ENCODE measurements at regions not wholly inside any gene's neighbourhood (a gene's known extent, or its start where the extent isn't known, plus 50 kb on each side); places are given as distances from the start of the nearest gene placed in this dataset.

DNA sequence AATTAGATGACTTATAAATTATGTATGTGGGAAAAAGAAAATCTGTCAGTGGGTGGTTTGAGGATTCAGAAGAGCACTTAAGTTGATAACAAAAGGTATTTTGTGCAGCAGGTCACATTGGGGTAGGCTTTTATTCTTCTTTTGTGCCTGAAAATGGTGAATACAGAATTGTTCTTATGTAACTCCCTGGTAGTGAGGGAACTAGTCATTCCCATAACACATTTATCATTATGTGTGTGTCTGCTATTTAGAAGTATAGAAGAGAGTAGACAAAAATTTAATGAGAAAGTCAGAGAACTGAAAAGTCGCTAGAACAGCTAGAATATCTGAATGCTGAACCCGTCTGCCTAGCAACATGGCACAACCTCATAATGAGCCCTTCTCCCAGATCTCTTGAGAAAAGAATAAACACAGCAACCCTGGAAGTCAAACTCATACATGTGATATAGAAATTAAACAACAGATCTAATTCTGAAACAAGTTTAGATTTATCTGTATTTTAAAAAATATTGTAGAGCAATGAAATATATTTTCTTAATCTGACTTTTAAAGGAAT, 111.8 kb upstream of the EDNRB start:
- TF ChIP-seq, protein P1, sequence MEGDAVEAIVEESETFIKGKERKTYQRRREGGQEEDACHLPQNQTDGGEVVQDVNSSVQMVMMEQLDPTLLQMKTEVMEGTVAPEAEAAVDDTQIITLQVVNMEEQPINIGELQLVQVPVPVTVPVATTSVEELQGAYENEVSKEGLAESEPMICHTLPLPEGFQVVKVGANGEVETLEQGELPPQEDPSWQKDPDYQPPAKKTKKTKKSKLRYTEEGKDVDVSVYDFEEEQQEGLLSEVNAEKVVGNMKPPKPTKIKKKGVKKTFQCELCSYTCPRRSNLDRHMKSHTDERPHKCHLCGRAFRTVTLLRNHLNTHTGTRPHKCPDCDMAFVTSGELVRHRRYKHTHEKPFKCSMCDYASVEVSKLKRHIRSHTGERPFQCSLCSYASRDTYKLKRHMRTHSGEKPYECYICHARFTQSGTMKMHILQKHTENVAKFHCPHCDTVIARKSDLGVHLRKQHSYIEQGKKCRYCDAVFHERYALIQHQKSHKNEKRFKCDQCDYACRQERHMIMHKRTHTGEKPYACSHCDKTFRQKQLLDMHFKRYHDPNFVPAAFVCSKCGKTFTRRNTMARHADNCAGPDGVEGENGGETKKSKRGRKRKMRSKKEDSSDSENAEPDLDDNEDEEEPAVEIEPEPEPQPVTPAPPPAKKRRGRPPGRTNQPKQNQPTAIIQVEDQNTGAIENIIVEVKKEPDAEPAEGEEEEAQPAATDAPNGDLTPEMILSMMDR (IDR thresholded peaks at IDR 0.05; ENCODE audit: unreplicated experiment), result no peak
- H3K4me1 Mint-ChIP-seq (ENCODE audit: insufficient read depth, unreplicated experiment), result no peaks in the 10 kb centered on the region
- no peaks in the 10 kb centered on the region for H3K36me3 Mint-ChIP-seq (ENCODE audit: insufficient read depth, unreplicated experiment)
- no peak overlapping the region for H3K4me3 Mint-ChIP-seq (ENCODE audit: unreplicated experiment)
- no peak overlapping the region for H3K27ac Mint-ChIP-seq (ENCODE audit: low read depth, unreplicated experiment)
- ChIA-PET POLR2A (no interaction called here), CTCF (no interaction called here)
- intact Hi-C loops (cut with micrococcal nuclease), result no loop called here
- no peaks in the 10 kb centered on the region for H3K9me3 Mint-ChIP-seq (ENCODE audit: unreplicated experiment)
- no peak for DNase-seq (ENCODE audit: unreplicated experiment)
- peaks cover 13% of the 10 kb centered on the region for H3K27me3 Mint-ChIP-seq (ENCODE audit: insufficient read depth, unreplicated experiment)
- no TSS peak for BruUV-seq (replicated peaks)

DNA sequence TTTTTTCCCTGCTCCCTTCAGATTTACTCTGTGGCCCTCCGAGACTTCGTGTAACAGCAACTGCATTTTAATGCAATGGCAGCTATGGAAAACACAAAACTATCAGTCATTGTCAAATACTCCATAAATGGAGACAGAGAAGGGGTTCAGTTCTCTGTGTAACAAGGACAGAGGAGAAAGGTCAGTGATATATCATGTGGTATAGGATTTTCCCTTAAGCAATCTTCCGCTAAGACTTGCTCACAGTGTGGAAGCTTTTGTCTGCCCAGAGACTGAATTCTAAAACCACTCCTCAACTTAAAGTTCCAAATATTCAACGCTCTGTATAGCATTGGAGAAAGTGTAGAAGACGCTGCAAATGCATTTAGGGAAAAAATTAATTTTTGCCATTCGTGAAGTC, 111.3 kb upstream of the EDNRB start:
- H3K9me3 Mint-ChIP-seq (ENCODE audit: unreplicated experiment), result no peaks in the 10 kb centered on the region
- DNase-seq (ENCODE audit: unreplicated experiment), result no peak
- TF ChIP-seq, protein P1 (IDR thresholded peaks at IDR 0.05; ENCODE audit: unreplicated experiment), result no peak
- H3K27ac Mint-ChIP-seq (ENCODE audit: low read depth, unreplicated experiment), result no peak overlapping the region
- peaks cover 8% of the 10 kb centered on the region for H3K27me3 Mint-ChIP-seq (ENCODE audit: insufficient read depth, unreplicated experiment)
- ChIA-PET POLR2A (no interaction called here), CTCF (no interaction called here)
- no peak overlapping the region for H3K4me3 Mint-ChIP-seq (ENCODE audit: unreplicated experiment)
- H3K4me1 Mint-ChIP-seq (ENCODE audit: insufficient read depth, unreplicated experiment), result no peaks in the 10 kb centered on the region
- H3K36me3 Mint-ChIP-seq (ENCODE audit: insufficient read depth, unreplicated experiment), result no peaks in the 10 kb centered on the region
- BruUV-seq (replicated peaks), result no TSS peak
- intact Hi-C loops (cut with micrococcal nuclease), result no loop called here

DNA sequence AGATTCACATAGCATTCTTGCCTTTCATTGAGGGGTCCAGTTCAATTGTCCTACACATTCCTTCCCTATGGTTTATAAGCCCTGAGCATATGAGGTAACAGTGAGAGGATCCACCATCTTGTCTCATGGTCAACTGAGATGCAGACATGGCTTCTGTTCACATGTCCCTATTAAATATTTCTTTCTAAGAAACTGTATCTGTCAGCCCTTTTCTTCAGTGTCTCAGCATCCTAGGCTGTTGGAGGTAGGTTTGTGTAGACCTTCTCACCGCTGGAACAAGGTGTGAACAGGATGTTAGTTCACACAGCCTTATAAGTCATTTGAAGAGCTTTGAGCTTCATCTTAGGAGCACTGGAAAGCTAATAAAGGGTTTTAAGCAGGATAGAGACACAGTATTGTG, 110.3 kb upstream of the EDNRB start:
- intact Hi-C loops (cut with micrococcal nuclease), result no loop called here
- CTCF ChIA-PET, result no interaction called here
- no peak for DNase-seq (ENCODE audit: unreplicated experiment)
- Mint-ChIP-seq H3K4me3 (ENCODE audit: unreplicated experiment) (no peak overlapping the region), H3K9me3 (ENCODE audit: unreplicated experiment) (no peaks in the 10 kb centered on the region), H3K36me3 (ENCODE audit: insufficient read depth, unreplicated experiment) (no peaks in the 10 kb centered on the region), H3K4me1 (ENCODE audit: insufficient read depth, unreplicated experiment) (no peaks in the 10 kb centered on the region), H3K27ac (ENCODE audit: low read depth, unreplicated experiment) (no peak overlapping the region), H3K27me3 (ENCODE audit: insufficient read depth, unreplicated experiment) (no peaks in the 10 kb centered on the region)
- BruUV-seq (replicated peaks), result no TSS peak
- TF ChIP-seq, protein P1 (IDR thresholded peaks at IDR 0.05; ENCODE audit: unreplicated experiment), result no peak
- POLR2A ChIA-PET, result no interaction called here

DNA sequence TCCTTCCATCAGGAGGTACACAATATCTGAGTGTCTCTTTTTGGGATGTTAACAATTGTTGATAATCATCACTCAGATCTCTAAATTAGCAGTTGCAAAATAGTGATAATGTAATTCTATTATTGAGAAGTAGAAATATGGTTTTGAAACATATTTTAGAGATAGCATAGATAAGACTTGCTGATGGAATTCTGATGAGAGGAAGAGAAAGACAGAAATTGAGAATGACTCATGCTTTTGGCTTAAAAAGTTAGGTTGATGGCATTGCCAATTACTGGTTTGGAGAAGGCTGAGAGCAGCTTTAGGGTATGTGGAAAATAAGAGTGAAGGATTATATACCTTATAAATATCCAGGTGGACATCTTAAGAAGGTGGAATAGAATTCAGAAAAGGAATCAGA, 106.4 kb upstream of the EDNRB start:
- no peaks in the 10 kb centered on the region for H3K27me3 Mint-ChIP-seq (ENCODE audit: insufficient read depth, unreplicated experiment)
- CTCF ChIA-PET, result no interaction called here
- H3K4me3 Mint-ChIP-seq (ENCODE audit: unreplicated experiment), result no peak overlapping the region
- peaks cover 7% of the 10 kb centered on the region for H3K9me3 Mint-ChIP-seq (ENCODE audit: unreplicated experiment)
- TF ChIP-seq, protein P1 (IDR thresholded peaks at IDR 0.05; ENCODE audit: unreplicated experiment), result no peak
- POLR2A ChIA-PET, result no interaction called here
- peaks cover 6% of the 10 kb centered on the region for H3K4me1 Mint-ChIP-seq (ENCODE audit: insufficient read depth, unreplicated experiment)
- no peaks in the 10 kb centered on the region for H3K36me3 Mint-ChIP-seq (ENCODE audit: insufficient read depth, unreplicated experiment)
- no peak overlapping the region for H3K27ac Mint-ChIP-seq (ENCODE audit: low read depth, unreplicated experiment)
- DNase-seq (ENCODE audit: unreplicated experiment), result no peak
- no TSS peak for BruUV-seq (replicated peaks)
- intact Hi-C loops (cut with micrococcal nuclease), result no loop called here
